H1 (cell line): ENCODE measurements at regions not wholly inside any gene's neighbourhood (a gene's known extent, or its start where the extent isn't known, plus 50 kb on each side); places are given as distances from the start of the nearest gene placed in this dataset.
"Not testable (repeated sequence)": the region's sequence is repeated elsewhere in the genome, so short reads cannot be mapped to it uniquely, and the experiment has no call there.

Experiments used
- POLR2AphosphoS5 ChIP-seq: IDR thresholded peaks from 2 replicates; pipeline ENCODE4 v1.6.1; 2011; ENCODE audit warnings: low read depth, low read length
- RFX5 ChIP-seq: IDR thresholded peaks from 2 replicates; pipeline ENCODE4 v1.6.1; 2011; ENCODE audit warnings: low read depth, low read length, improper control_type of control experiment, borderline replicate concordance

DNA sequence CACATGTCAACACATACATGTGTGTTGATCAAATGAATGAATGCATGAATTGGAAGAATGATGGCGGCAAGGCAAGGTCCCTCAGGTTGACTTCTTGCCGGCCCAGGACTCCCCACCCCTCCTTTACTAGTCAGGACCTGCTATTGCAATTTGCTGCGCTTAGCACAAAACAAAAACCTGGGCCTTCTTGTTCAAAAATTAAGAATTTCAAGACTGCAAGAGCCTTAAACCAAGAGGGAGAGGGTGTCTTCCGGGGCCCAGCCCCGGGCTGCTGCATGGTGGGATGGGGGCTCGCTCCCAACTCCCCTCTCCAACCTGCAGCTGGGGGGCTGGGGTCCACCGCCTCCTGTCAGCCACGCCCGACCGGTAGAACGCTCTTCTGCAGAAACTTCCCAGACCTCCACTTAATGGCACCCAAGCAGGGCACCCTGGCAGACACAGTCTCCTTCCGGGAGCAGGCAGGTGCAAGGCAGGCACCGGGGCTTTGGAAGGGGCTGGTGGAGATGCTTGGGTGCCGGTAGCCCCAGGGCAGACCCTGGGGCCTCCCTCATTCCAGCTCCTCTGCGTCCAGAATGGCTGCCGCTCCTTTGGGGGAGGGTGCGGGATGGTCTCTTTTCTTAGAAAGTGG is 2896.5 kb downstream of the RPIA start:
- not testable (repeated sequence) for TF ChIP-seq RFX5, POLR2AphosphoS5
